Heart left ventricle (tissue), 13 donors: ENCODE measurements at regions not wholly inside any gene's neighbourhood (a gene's known extent, or its start where the extent isn't known, plus 50 kb on each side); places are given as distances from the start of the nearest gene placed in this dataset.

Experiments
- CTCF ChIP-seq, 12 donors: fragments of 200-600 bp; sonication (generic) in 4 of 12; IDR thresholded peaks; one replicate each; pipeline versions ENCODE4 v1.5.0 to v1.8.0; 2018 to 2022; ENCODE audit warnings: antibody characterized with exemption in 12 of 12, mild to moderate bottlenecking in 5 of 12
- POLR2A ChIP-seq, 2 donors: fragments of 450-650 bp; IDR thresholded peaks; one replicate each; pipeline ENCODE4 v1.6.1; 2017; ENCODE audit warnings: antibody characterized with exemption in 2 of 2, mild to moderate bottlenecking in 2 of 2, moderate library complexity in 2 of 2
- donor health status: ischemic (EF 13 %, LVEDD 7.1; RV severe dilation, severe dysfunction).
- donor health status: DM: no; HTN: yes; CAD: no.
- donor health status: DM: no; HTN: no; CAD: no.
- donor health status: ischemic (EF 25% LVEDD 6.9; RV normal size, moderate dysfunction).
- donor health status: ischemic (EF 25% LVEDD 5.7; RV mildly dilated, moderate dysfunction).
- donor health status: ischemic (EF 35%, LVEDD 5.7; RV mildly dilated, moderate dysfunction).
- donor health status: nonischemic (EF 11% LVEDD 7.7; RV severe dilation, severe dysfunction).
- donor health status: DM: yes; HTN: yes; CAD: no.
- donor health status: PGD.
- donor health status: ischemic (EF 29% LVEDD 5.4; RV normal size, mild dysfunction).
- donor health status: nonischemic (EF 23%, LVEDD 6.1; RV moderate dilation, normal function).

GRCh38 chr5:89300426-89300970 lies 417.5 kb upstream of the MEF2C start:
- TF ChIP-seq CTCF (IDR thresholded peaks at IDR 0.05): no peak
- TF ChIP-seq POLR2A (IDR thresholded peaks at IDR 0.05): no peak
